BLaER1 (cell line): ENCODE measurements at regions not wholly inside any gene's neighbourhood (a gene's known extent, or its start where the extent isn't known, plus 50 kb on each side); places are given as distances from the start of the nearest gene placed in this dataset.
"Not testable (repeated sequence)": the region's sequence is repeated elsewhere in the genome, so short reads cannot be mapped to it uniquely, and the experiment has no call there.

Experiments used
- H3K27ac ChIP-seq: shearing (Covaris generic); formaldehyde crosslinking; 2 replicates; pipeline ENCODE4 v1.8.1; 2022
- H3K27me3 ChIP-seq: shearing (Covaris generic); formaldehyde crosslinking; 2 replicates; pipeline ENCODE4 v1.8.1; 2022
- H3K36me3 ChIP-seq: shearing (Covaris generic); formaldehyde crosslinking; 2 replicates; pipeline ENCODE4 v1.8.1; 2022
- H3K4me1 ChIP-seq: shearing (Covaris generic); formaldehyde crosslinking; 2 replicates; pipeline ENCODE4 v1.8.1; 2022
- H3K4me2 ChIP-seq: shearing (Covaris generic); formaldehyde crosslinking; 2 replicates; pipeline ENCODE4 v1.8.1; 2022
- H3K4me3 ChIP-seq: shearing (Covaris generic); formaldehyde crosslinking; 2 replicates; pipeline ENCODE4 v1.8.1; 2022
- H3K9ac ChIP-seq: shearing (Covaris generic); formaldehyde crosslinking; 2 replicates; pipeline ENCODE4 v1.8.1; 2022
- H3K9me3 ChIP-seq: shearing (Covaris generic); formaldehyde crosslinking; 2 replicates; pipeline ENCODE4 v1.8.1; 2022
- H4K20me1 ChIP-seq: shearing (Covaris generic); formaldehyde crosslinking; 2 replicates; pipeline ENCODE4 v1.8.1; 2022
- Cebpa-rat ChIP-seq: shearing (Covaris generic); IDR thresholded peaks from 2 replicates; pipeline ENCODE4 v1.8.1; 2022

GRCh38 chr2:111669928-111670695, 213.9 kb downstream of the ANAPC1 start:
- peak overlapping the region; percentile 75 for H3K4me2 ChIP-seq
- no peaks in the 10 kb centered on the region for H4K20me1 ChIP-seq
- H3K4me1 ChIP-seq = peaks cover 50% of the 10 kb centered on the region
- no peak overlapping the region for H3K4me3 ChIP-seq
- H3K36me3 ChIP-seq = no peaks in the 10 kb centered on the region
- no peak for TF ChIP-seq Cebpa-rat
- H3K9ac ChIP-seq = peak overlapping the region; percentile 51
- peaks cover 22% of the 10 kb centered on the region for H3K9me3 ChIP-seq
- peak overlapping the region; percentile 79 for H3K27ac ChIP-seq
- no peaks in the 10 kb centered on the region for H3K27me3 ChIP-seq

GRCh38 chr2:111670776-111671175, 213.2 kb downstream of the ANAPC1 start:
- Histone ChIP-seq H3K9me3 (peaks cover 22% of the 10 kb centered on the region), H3K27me3 (no peaks in the 10 kb centered on the region), H3K36me3 (no peaks in the 10 kb centered on the region), H3K4me1 (peaks cover 57% of the 10 kb centered on the region), H3K4me2 (peak overlapping the region; percentile 75), H3K27ac (peak overlapping the region; percentile 79), H4K20me1 (no peaks in the 10 kb centered on the region), H3K9ac (peak overlapping the region; percentile 51), H3K4me3 (no peak overlapping the region)
- TF ChIP-seq Cebpa-rat = no peak

DNA sequence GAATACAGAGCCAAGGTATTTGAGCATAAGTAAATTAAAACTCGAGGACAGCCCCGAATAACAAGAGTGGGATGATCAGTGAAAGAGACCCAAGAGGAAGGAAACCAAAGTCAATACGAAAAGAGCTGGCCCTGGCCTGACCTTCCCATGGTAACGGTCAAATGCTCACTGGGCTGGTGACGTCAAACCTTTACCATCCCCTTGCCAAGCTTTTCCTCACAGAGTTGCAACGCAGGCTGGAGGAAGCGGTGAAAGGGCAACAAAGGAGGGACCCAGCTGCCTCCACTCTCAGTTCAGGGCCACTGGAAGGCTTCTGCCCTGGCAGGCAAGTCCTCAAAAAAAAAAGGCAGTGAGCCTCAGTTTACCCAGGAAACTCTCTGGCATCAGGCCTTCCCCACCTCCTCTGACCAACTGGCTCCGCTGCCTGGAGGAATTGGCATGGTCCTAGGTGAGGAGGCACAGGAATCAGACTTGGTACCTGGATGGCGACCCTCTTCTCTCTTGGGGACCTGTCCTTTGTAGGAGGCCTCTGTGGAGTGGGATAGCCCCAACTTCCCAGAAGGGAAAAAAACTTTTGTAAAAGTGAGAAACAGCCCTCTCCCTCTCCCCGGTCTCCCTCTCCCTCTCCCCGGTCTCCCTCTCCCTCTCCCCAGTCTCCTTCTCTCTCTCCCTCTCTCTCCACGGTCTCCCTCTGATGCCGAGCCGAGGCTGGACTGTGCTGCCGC, 212.4 kb downstream of the ANAPC1 start:
- Histone ChIP-seq H4K20me1 (no peaks in the 10 kb centered on the region), H3K27me3 (no peaks in the 10 kb centered on the region), H3K4me3 (no peak overlapping the region), H3K27ac (peak overlapping the region; percentile 79), H3K4me1 (peaks cover 64% of the 10 kb centered on the region), H3K4me2 (peak overlapping the region; percentile 75), H3K9me3 (peaks cover 22% of the 10 kb centered on the region), H3K9ac (peak overlapping the region; percentile 38; the same call in 1 of the 2 replicates), H3K36me3 (no peaks in the 10 kb centered on the region)
- no peak for TF ChIP-seq Cebpa-rat

- H3K36me3 ChIP-seq, H3K4me2 ChIP-seq, H3K27ac ChIP-seq, H3K4me3 ChIP-seq, H4K20me1 ChIP-seq, H3K27me3 ChIP-seq, H3K9ac ChIP-seq: not testable (repeated sequence)
- Histone ChIP-seq H3K4me1 (peaks cover 73% of the 10 kb centered on the region), H3K9me3 (peaks cover 20% of the 10 kb centered on the region)
These were observed 211.4 kb downstream of the ANAPC1 start for GRCh38 chr2:111672641-111673040.

DNA sequence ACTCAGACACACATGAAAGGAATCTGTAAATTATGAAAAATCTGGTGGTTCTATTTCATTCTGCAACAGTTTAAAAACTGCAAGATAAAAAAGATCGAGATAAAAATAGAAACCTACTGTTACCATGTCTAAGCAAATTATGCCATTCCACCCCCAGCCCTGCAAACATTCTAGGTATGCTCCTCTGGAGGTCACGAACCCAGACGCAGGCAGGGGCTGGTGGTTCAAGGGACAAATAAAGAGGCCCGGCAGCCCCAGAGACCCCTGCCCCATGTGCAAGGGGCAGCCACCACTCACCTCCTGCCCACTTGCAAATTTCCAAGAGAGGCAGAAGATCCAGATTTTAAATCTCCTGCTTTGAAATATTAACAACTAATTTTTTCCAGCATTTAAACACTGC, 210.5 kb downstream of the ANAPC1 start:
- H4K20me1 ChIP-seq = no peaks in the 10 kb centered on the region

GRCh38 chr2:111675419-111676194, 208.4 kb downstream of the ANAPC1 start:
- H3K27me3 ChIP-seq = no peaks in the 10 kb centered on the region
- peaks cover 71% of the 10 kb centered on the region for H3K4me1 ChIP-seq
- peak overlapping the region; percentile 27; the same call in 1 of the 2 replicates for H3K4me2 ChIP-seq

More for the DNA sequence above, 210.5 kb downstream of the ANAPC1 start:
- Histone ChIP-seq H3K36me3 (no peaks in the 10 kb centered on the region), H3K27me3 (no peaks in the 10 kb centered on the region), H3K4me1 (peaks cover 78% of the 10 kb centered on the region), H3K9me3 (peaks cover 11% of the 10 kb centered on the region; the same call in 1 of the 2 replicates), H3K4me3 (no peak overlapping the region), H3K27ac (no peak overlapping the region), H3K9ac (no peak overlapping the region), H3K4me2 (peak overlapping the region; percentile 40; the same call in 1 of the 2 replicates)
- TF ChIP-seq Cebpa-rat = no peak

DNA sequence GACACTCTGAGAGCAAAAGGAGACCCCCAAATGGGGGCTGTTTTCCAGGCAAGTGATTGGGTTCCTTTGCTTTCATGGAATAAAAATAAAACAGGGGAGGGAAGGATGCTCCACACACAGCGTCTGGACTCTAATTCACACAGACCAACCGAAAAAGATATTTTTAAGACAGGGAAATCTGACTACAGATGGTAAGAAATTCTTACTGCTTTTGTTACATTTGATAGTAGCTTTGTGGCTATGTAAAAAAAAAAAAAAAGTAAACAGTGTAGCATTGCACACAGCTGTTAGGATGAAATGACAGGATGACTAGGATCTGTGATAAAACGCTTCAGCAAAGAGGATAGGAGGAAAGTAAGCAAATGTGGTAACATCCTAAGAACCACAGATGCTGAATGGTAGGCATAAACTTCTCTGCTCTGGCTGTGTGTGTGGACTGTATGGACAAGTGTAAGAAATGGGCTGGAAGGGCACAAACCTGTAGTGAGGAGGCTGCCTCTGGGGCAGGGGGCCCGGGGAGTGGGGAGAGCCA, 207.6 kb downstream of the ANAPC1 start:
- Histone ChIP-seq H3K9me3 (peaks cover 6% of the 10 kb centered on the region; the same call in 1 of the 2 replicates), H3K27ac (0 out of 2 replicates have a peak overlapping the region, but pooled peaks have one; percentile 10), H4K20me1 (no peaks in the 10 kb centered on the region), H3K4me1 (peaks cover 64% of the 10 kb centered on the region), H3K4me3 (no peak overlapping the region), H3K27me3 (no peaks in the 10 kb centered on the region), H3K4me2 (peak overlapping the region; percentile 27; the same call in 1 of the 2 replicates), H3K9ac (no peak overlapping the region), H3K36me3 (no peaks in the 10 kb centered on the region)
- no peak for TF ChIP-seq Cebpa-rat

More at GRCh38 chr2:111675419-111676194, 208.4 kb downstream of the ANAPC1 start:
- Histone ChIP-seq H4K20me1 (no peaks in the 10 kb centered on the region), H3K4me3 (no peak overlapping the region), H3K36me3 (no peaks in the 10 kb centered on the region), H3K9ac (no peak overlapping the region), H3K9me3 (peaks cover 7% of the 10 kb centered on the region; the same call in 1 of the 2 replicates), H3K27ac (0 out of 2 replicates have a peak overlapping the region, but pooled peaks have one; percentile 10)
- TF ChIP-seq Cebpa-rat = no peak

- Histone ChIP-seq H3K9ac (no peak overlapping the region), H3K4me2 (peak overlapping the region; percentile 38; the same call in 1 of the 2 replicates), H3K9me3 (peaks cover 5% of the 10 kb centered on the region; the same call in 1 of the 2 replicates), H4K20me1 (no peaks in the 10 kb centered on the region), H3K36me3 (no peaks in the 10 kb centered on the region), H3K27me3 (no peaks in the 10 kb centered on the region), H3K4me1 (peaks cover 58% of the 10 kb centered on the region), H3K4me3 (no peak overlapping the region), H3K27ac (peak overlapping the region; percentile 15; the same call in 1 of the 2 replicates)
- TF ChIP-seq Cebpa-rat = no peak
These were observed 205.8 kb downstream of the ANAPC1 start for GRCh38 chr2:111678161-111678560.

DNA sequence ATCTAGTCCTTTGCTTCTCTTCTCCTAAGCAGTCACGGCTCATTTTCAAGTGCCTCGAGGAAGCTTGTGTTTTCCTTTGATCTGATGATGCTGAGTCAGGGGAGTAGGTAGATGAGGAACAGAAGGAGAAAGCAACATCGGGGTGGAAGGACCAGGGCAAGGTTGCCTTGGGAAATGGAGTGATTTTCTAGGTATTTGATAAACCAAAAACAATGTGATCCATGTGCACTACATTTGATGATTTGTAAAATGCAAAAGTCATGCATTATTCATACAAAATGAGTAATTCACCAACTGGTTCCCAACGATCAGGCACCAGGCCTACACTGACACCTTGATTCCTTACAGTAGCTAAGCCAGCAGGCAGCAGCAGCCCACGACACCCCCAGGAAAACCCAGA, 205.3 kb downstream of the ANAPC1 start:
- peaks cover 5% of the 10 kb centered on the region; the same call in 1 of the 2 replicates for H3K9me3 ChIP-seq
- no peaks in the 10 kb centered on the region for H3K36me3 ChIP-seq
- peak overlapping the region; percentile 38 for H3K4me2 ChIP-seq
- no peak overlapping the region for H3K9ac ChIP-seq
- H3K27ac ChIP-seq = peak overlapping the region; percentile 15; the same call in 1 of the 2 replicates
- H3K4me3 ChIP-seq = no peak overlapping the region
- TF ChIP-seq Cebpa-rat = no peak
- peaks cover 55% of the 10 kb centered on the region for H3K4me1 ChIP-seq
- H3K27me3 ChIP-seq = no peaks in the 10 kb centered on the region
- no peaks in the 10 kb centered on the region for H4K20me1 ChIP-seq
